Colonic mucosa (tissue), 4 donors: ENCODE measurements at regions not wholly inside any gene's neighbourhood (a gene's known extent, or its start where the extent isn't known, plus 50 kb on each side); places are given as distances from the start of the nearest gene placed in this dataset.

ENCODE experiments used
- DNase-seq: peaks from one replicate; pipeline ENCODE4 v3.0.0-alpha.2; 2020
- H3K27ac ChIP-seq: fragments of 200-600 bp; one replicate; pipeline ENCODE4 v1.8.0; 2021
- H3K27me3 ChIP-seq: fragments of 200-600 bp; one replicate; pipeline ENCODE4 v1.8.0; 2021
- H3K36me3 ChIP-seq: fragments of 200-600 bp; one replicate; pipeline ENCODE4 v1.8.0; 2021
- H3K4me1 ChIP-seq: fragments of 200-600 bp; one replicate; pipeline ENCODE4 v1.8.0; 2021; ENCODE audit warnings: mild to moderate bottlenecking
- H3K4me3 ChIP-seq: fragments of 200-600 bp; one replicate; pipeline ENCODE4 v1.8.0; 2021
- H3K9ac ChIP-seq, 2 donors: one replicate each; pipeline ENCODE4 v1.7.0; 2013; ENCODE audit warnings: control low read depth in 2 of 2, low read depth in 2 of 2, low read length in 2 of 2
- H3K9me3 ChIP-seq: fragments of 200-600 bp; one replicate; pipeline ENCODE4 v1.8.0; 2021
- CTCF ChIP-seq: fragments of 200-600 bp; IDR thresholded peaks from one replicate; pipeline ENCODE4 v1.8.0; 2022; ENCODE audit warnings: antibody characterized with exemption, mild to moderate bottlenecking
- intact Hi-C: fragments of 100-400 bp; cut with DNase I; formaldehyde crosslinking; loops from one replicate; pipeline ENCODE4 v1.14.1; 2022
- donor health status: healthy.
- donor health status: DM: no; HTN: no; CAD: no.
- donor health status: DM: no; HTN: no; CAD: no.

GRCh38 chr6:126905917-126906316 is 212.6 kb upstream of the RSPO3 start:
- no peak for TF ChIP-seq CTCF
- intact Hi-C loops, result no loop called here
- no peaks in the 10 kb centered on the region for H3K27me3 ChIP-seq
- no peak for DNase-seq
- no peaks in the 10 kb centered on the region for H3K4me1 ChIP-seq
- no peak overlapping the region for H3K9ac ChIP-seq
- no peak overlapping the region for H3K27ac ChIP-seq
- no peak overlapping the region for H3K4me3 ChIP-seq
- H3K9me3 ChIP-seq, result no peaks in the 10 kb centered on the region
- no peaks in the 10 kb centered on the region for H3K36me3 ChIP-seq

GRCh38 chr6:126907312-126907711 is 211.2 kb upstream of the RSPO3 start:
- TF ChIP-seq CTCF, result no peak
- intact Hi-C loops, result no loop called here
- no peak overlapping the region for H3K27ac ChIP-seq

GRCh38 chr6:126907996-126908395 is 210.5 kb upstream of the RSPO3 start:
- no peak for DNase-seq
- H3K27ac ChIP-seq, result no peak overlapping the region
- no peaks in the 10 kb centered on the region for H3K36me3 ChIP-seq
- H3K4me1 ChIP-seq, result no peaks in the 10 kb centered on the region
- H3K4me3 ChIP-seq, result no peak overlapping the region
- H3K9me3 ChIP-seq, result no peaks in the 10 kb centered on the region
- intact Hi-C loops, result no loop called here
- TF ChIP-seq CTCF, result no peak
- H3K9ac ChIP-seq, result no peak overlapping the region
- no peaks in the 10 kb centered on the region for H3K27me3 ChIP-seq

More at GRCh38 chr6:126907312-126907711, 211.2 kb upstream of the RSPO3 start:
- H3K27me3 ChIP-seq, result no peaks in the 10 kb centered on the region
- H3K36me3 ChIP-seq, result no peaks in the 10 kb centered on the region
- no peaks in the 10 kb centered on the region for H3K9me3 ChIP-seq
- no peaks in the 10 kb centered on the region for H3K4me1 ChIP-seq
- no peak overlapping the region for H3K4me3 ChIP-seq
- no peak for DNase-seq
- no peak overlapping the region for H3K9ac ChIP-seq

GRCh38 chr6:126909493-126909892 is 209.0 kb upstream of the RSPO3 start:
- no peak for DNase-seq
- intact Hi-C loops, result no loop called here
- H3K27me3 ChIP-seq, result no peaks in the 10 kb centered on the region
- no peaks in the 10 kb centered on the region for H3K9me3 ChIP-seq
- TF ChIP-seq CTCF, result no peak
- H3K36me3 ChIP-seq, result no peaks in the 10 kb centered on the region
- H3K27ac ChIP-seq, result no peak overlapping the region
- no peak overlapping the region for H3K9ac ChIP-seq
- H3K4me3 ChIP-seq, result no peak overlapping the region
- H3K4me1 ChIP-seq, result no peaks in the 10 kb centered on the region

- H3K9me3 ChIP-seq, result no peaks in the 10 kb centered on the region
- DNase-seq, result no peak
- H3K4me3 ChIP-seq, result no peak overlapping the region
- TF ChIP-seq CTCF, result no peak
- H3K9ac ChIP-seq, result no peak overlapping the region
- H3K36me3 ChIP-seq, result no peaks in the 10 kb centered on the region
- no peaks in the 10 kb centered on the region for H3K27me3 ChIP-seq
- H3K27ac ChIP-seq, result no peak overlapping the region
- intact Hi-C loops, result no loop called here
- H3K4me1 ChIP-seq, result no peaks in the 10 kb centered on the region
Measured at GRCh38 chr6:126913651-126914050, 204.8 kb upstream of the RSPO3 start.

- H3K36me3 ChIP-seq, result no peaks in the 10 kb centered on the region
- TF ChIP-seq CTCF, result no peak
- no peak overlapping the region for H3K4me3 ChIP-seq
- H3K9me3 ChIP-seq, result no peaks in the 10 kb centered on the region
- no peaks in the 10 kb centered on the region for H3K4me1 ChIP-seq
- no peak for DNase-seq
- intact Hi-C loops, result no loop called here
- H3K27ac ChIP-seq, result no peak overlapping the region
- H3K27me3 ChIP-seq, result no peaks in the 10 kb centered on the region
- no peak overlapping the region for H3K9ac ChIP-seq
Measured at GRCh38 chr6:126914172-126914571, 204.3 kb upstream of the RSPO3 start.
